Myocyte (in vitro differentiated cells): ENCODE measurements at regions not wholly inside any gene's neighbourhood (a gene's known extent, or its start where the extent isn't known, plus 50 kb on each side); places are given as distances from the start of the nearest gene placed in this dataset.
A peak's percentile ranks its signal among the peaks of the same experiment; 100 is the strongest.
"Not testable (repeated sequence)": the region's sequence is repeated elsewhere in the genome, so short reads cannot be mapped to it uniquely, and the experiment has no call there.

Source experiments
- DNase-seq: peaks from one replicate; pipeline ENCODE4 v3.0.0-alpha.2; 2012; ENCODE audit warnings: low read depth

DNA sequence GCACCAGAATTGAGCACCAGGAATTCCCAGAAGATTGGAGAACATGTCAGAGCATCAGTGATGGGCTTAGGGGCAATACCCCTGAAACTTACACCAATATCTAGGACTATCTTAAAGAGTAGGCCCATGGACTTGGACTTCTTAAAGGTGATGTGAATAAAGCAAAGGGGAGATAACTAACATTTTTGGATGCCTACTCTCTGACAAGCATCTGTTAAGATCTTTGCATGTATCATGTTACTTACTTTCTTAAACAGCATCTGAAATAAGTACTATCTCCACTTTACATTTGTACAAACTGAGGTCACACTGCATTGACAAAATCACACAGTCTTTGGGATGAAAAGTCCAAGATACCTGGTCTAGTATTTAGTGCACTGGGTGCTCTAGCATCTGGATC, 258.6 kb upstream of the ARSJ start:
- DNase-seq: no peak

DNA sequence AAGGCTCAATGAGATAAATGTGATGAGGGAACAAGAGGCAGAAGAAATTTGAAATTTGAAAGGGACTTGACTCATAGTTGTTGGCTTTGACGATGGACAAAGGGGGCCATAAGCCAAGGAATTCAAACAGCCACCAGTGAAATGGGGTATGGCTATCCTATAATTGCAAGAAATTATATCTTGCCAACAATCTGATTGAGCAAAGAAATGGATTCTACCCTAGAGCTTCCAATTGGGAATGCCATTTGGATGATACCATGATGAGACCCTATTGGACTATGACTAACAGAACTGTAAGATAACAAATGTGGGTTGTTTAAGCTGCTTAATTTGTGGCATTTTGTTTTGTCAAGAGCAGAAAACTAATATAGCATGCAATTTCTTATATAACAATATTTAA, 270.1 kb upstream of the ARSJ start:
- DNase-seq: no peak

DNA sequence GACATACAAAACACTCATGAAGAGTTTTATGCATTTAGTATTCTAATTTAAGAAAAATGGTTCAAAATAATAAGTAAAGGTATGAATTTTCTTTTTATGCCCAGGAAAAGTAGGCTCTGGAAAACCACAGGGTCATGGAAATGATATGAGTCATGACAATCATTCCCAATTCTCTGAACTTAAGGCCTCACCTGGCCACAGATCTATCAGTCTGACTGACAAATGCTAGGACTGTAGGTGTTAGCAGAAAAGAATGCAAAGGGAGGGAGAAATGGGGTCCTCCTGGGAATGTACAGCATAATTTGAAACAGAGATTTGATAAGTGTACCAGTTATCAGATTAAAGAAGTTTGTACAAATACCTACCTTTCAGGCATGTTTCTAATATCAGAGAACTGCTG, 270.5 kb upstream of the ARSJ start:
- no peak for DNase-seq

DNA sequence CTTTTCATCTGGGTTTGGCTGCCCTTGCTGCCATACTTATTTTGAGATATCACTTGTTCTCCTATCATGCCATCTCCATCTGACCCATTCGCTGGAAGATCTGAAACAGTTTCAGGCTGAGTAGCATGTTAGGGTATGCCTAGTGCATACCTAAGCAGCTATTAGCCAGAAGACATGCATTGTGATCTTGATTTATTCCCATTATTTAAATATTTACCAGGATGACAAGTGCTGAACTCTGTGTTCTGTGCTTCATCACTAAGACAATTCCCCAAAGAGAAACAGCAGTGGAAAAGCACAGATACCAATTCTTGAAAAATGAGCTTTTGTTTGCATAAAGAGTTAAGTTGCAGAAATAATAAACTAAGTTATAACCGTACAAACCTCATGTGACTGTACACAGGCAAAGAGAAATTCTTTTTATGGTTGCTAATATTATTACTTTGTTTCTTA, 271.0 kb upstream of the ARSJ start:
- DNase-seq: no peak

DNA sequence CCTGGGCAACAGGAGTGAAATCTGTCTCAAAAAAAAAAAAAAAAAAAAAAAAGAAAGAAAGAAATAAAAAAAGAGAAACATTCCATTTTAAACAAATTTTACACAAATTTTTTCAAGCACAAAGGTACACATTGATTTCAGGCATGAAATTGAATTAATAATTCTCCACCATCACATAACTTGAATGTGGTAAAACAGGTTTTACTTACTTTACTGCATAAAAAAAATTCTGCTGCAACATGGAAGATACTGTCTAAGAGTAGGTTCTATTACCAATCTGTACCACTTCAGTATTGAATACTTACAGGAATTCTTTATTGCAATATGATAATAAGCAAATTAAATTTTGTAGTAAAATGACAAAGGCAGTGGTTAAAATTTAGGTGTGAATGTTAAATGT, 271.6 kb upstream of the ARSJ start:
- no peak for DNase-seq

DNA sequence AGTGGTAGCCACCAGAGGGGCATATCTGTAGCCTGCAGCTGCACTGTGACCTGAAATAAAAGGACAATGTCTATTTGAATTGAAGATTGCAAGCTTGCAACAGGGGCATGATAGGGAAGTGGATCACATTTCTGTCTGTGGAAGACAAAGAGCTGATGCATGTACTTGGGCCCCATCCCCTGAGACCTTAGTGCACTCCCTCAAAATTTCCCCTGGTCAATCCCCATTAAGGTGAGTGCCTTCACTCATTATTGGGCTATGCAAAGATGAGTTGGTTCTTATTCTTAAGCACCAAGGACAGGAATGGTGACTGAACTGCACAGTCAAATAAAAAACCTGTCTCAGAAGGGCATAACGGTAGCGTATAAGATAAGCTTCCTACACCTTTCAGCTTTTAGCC, 273.1 kb upstream of the ARSJ start:
- DNase-seq: no peak

DNA sequence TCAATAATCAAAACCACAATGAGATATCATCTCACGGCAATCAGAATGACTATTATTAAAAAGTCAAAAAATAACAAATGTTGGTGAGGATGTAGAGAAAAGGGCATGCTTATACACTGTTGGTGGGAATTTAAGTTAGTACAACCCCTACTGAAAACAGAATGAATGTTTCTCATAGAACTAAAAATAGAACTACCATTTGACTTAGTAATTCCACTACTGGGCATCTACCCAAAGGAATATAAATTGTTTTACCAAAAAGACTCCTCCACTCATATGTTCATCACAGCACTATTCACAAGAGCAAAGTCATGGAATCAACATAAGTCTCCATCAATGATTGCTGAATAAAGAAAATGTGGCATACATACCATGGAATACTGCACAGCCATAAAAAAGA, 278.1 kb upstream of the ARSJ start:
- DNase-seq: no peak

DNA sequence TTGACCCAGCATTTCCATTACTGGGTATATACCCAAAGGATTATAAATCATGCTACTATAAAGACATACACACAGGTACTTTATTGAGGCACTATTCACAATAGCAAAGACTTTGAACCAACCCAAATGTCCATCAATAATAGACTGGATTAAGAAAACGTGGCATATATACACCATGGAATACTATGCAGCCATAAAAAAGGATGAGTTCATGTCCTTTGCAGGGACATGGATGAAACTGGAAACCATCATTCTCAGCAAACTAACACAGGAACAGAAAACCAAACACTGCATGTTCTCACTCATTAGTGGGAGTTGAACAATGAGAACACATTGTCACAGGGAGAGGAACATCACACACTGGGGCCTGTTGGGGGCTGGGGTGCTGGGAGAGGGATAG, 283.0 kb upstream of the ARSJ start:
- DNase-seq: not testable (repeated sequence)

DNA sequence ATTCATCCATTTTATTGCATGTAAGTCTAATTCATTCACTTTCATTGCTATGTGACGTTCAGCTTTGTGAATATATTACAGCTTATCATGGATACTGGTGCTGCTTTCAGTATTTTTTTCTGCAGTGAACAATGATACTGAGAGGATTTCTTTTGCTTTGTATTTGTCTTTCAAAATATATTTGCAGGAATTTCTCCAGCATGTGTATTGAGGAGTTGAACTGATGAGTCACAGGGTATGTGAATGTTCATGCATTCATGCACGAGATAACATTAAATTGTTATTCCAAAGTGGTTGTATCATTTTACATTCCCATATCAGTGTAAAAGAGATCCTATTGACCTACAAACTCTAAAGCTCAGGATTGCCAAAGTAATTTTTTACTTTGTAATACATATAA, 283.8 kb upstream of the ARSJ start:
- peak; percentile 28 for DNase-seq

DNA sequence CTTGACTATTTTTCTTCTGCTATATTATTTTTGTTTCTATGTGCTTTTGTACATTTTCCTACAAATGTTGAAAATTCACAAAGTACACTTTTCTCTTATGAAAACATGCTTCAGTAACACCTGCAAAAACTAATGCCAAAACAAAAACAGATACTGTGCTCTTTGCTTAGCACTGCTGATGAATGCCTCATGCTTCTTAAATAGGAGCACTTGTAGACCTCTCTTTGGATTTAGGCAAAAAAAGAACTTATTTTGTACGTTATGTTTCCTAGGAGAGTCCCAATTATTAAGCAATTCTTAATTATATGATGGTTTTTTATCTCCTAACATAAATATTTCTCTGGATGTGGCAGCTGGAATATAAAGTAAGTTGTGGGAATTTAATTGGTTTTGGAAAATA, 285.0 kb upstream of the ARSJ start:
- no peak for DNase-seq

DNA sequence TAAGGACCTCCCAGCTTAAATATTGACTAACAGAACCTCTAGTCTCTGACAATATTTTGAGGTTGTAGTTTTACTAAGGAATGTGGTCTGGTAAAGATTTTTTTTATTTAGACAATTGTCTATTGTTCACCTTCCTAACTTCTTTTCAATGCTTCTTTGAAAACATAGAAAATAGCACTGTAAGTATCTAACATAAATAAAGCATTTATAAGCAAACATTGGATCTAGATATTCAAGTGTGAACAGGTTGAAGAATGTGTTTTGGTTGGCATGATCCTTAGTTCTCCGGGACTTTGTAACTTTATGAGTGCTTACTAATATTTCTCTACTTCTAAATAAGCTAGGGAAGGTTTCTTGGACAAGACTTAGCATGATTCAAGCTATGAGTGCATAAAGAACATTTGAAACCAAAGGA, 285.4 kb upstream of the ARSJ start:
- DNase-seq: no peak

DNA sequence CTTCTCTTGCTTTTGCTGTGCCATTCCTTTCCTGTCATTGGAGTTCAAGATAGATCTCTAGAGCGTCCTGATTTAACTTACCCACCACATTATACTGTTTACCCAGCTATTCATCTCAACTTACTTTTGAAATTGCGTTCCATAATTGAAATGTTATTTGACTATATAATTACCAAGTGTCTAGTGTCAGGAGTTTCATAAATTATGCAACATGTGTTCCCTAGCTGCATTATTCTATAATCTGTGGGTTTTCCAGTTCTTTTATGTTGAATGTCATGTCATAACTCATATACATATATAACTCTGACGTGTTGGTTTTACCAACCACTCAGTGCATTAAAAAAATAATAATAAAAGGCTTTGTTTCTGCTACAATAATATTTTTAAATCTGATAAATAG, 285.9 kb upstream of the ARSJ start:
- no peak for DNase-seq

DNA sequence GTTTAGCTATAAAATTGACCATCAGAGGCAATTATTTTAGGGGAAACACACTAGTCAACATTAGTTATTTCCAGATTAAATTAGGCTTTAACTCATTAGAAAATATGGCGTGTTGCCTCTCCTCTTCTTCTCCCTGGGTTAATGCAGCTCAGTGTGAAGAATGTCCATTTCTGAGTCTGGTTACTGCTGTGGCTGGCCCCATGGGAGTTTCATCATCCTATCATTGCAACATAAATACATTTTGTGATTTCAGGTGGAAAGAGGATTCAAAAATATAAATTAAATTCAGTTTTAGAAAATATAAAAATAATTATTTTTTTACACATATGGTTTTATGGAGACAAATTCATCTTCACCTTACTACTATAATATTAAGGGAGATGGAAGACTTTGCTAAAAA, 288.5 kb upstream of the ARSJ start:
- no peak for DNase-seq

DNA sequence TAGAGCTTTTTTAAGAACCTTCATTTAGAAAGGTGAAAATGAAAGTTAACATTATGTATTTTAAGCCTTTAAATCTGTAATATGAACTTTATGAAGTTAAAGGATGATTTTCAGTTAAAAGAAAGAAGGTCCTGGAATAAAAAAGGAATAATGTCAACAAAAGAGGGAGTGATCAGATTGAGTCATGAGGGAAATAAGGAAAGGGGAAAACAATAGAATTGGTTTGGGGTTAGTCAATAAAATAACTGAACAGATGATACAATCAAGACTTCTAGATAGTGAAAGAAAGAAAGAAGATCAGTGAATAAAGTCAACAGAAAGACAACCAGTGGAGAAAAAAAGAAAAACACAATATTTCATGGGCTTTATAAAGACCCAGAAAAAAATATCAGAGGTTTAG, 291.6 kb upstream of the ARSJ start:
- DNase-seq: no peak

DNA sequence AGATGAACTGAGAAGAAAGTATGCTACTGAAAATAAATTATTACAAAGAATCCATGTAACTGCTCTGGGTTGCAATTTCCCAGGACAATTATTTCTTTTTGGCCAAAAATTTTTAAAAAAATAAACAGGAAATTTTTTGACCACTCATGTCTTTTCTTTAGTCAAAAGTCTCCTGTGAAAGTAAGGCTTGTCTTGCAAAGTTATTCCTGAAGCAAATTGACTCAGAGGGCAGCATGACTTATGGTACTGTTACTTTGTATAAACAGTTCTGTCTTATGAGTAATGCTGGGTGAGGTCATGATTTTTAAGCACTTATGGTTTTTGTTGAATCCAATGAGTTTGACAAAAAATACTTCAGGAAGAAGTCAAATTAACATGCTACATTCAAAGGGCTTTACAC, 292.8 kb upstream of the ARSJ start:
- peak; percentile 72 for DNase-seq

DNA sequence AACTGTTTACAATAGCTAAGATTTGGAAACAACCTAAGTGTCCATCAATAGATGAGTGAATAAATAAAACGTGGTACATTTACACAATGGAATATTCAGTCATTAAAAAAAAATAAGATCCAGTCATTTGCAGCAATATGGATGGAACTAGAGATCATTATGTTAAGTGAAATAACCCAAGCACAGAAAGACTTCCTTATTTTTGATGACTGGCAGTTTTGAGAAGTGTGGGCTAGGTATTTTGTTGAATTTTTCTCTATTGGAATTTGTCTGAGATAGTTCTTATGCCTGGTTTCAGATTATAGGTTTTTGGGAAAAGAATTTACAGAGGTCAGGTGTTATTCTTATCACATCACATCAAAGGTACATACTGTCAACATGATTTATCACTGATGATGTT, 293.8 kb upstream of the ARSJ start:
- no peak for DNase-seq

DNA sequence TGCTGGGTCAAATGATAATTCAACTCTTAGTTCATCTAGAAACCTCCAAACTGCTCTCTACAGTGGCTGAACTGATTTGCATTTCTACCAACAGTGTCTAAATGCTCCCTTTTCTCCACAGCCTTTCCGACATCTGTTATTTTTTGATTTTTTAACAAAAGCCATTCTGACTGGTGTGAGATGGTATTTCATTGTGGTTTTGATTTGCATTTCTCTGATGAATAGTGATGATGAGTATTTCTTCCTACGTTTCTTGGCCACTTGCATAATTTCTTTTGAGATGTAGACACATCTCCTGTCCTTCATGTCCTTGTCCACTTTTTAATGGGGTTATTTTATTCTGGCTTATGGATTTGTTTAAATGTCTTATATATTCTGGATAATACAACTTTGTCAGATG, 298.2 kb upstream of the ARSJ start:
- DNase-seq: peak; percentile 49

DNA sequence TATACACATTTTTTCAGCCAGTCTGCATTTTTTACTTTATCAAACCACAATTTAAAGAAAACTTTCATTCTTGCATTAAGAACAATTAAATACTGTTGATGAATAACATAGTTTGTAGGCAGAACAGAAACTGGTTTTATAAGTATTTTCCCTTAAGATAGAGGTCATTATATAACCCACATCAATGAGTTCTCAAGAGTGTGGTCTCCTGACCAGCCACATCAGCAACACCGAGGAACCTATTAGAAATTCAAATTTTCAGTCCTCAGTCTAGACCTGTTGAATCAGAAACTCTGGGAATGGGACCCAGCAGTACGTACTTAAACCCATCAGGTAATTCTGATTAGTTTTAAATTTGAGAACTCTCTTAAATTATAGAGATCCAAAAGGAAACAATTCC, 299.6 kb upstream of the ARSJ start:
- no peak for DNase-seq

DNA sequence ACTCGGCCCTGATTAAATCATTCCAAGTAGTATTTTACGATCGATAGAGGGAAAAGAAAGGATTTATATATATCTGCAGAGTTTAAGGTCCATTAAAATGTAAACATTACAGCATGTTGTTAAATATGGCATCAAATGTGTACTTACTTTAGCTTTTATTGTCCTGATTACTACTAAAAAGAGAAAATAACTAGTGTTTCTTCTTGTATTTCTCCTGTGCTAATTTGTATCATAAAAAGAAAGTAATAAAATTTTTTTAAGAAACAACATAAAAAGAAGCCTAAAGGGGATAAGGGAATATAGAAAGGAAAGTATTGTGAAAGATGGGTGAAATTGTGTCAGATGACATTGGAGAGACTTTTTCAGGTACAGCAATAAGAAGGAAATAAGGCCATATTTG, 300.3 kb upstream of the ARSJ start:
- DNase-seq: no peak

DNA sequence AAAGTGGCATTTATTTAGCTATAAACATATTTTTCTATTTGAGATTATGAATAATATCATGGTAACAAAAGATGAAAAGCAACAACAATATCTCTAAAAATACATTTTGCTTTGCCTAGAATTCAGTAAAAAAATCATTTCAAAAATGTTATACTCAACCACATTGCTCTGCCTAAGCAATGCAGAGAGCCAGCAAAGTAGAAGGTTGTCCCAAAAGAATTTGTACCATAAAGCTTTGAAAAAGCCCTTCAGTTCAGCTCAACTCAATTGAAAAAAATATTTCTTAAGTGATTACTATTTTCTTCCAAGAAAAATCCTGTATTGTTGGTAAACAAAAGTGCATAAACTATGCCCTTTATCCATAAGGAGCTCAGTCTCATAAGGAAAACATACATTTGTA, 301.2 kb upstream of the ARSJ start:
- no peak for DNase-seq

DNA sequence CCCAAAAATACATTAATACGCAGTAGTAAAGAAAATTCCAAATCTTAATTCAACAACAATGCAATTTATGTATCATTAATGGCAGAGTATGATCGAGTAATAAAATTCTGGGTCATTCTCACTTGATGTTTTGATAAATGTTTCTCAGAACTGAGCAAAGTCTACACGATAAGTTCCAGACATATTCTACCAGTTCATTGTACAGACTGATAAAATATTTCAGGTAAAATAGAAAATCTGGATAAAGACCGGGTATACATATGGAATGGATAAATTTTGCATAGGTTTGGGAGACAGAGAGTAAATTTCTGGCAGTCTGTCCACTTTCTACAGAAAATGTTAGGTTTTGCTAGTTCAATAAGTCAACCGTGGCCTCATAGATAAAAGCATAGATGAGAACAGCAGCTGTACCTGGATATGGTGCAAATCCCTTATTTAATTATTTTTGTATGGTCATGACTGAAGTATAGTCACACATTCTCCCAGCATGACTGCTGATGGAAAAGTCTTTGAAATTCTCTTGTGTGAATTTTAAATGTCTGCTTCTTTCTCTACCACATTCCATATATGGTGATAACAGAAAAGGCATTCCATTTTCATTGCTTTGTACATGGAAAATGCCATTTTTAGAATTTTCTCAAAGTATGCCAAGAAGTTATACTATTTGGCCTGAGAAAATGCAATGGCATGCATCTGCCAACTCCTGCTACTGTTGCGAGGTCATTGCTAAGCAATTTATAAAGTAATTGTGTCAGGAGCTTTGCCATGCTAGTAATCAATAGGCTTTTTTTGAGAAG, 301.9 kb upstream of the ARSJ start:
- DNase-seq: peak; percentile 55

DNA sequence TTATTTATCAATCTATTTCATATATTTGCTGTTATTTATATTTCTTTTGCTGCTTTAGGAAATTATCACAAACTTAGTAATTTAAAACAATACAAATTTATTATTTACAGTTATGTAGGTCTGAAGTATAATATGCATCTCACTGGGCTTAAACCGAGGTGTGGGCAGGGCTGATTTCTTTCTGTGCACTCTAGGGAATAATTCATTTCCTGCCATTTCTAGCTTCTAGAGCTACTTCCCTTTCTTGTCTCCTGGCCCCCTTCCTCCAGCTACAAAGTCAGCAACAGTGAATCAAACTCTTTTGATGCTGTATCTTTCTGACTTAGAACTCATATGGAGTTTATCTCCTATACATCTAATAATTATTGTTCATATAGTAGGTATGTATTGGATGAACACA, 303.5 kb upstream of the ARSJ start:
- DNase-seq: no peak

DNA sequence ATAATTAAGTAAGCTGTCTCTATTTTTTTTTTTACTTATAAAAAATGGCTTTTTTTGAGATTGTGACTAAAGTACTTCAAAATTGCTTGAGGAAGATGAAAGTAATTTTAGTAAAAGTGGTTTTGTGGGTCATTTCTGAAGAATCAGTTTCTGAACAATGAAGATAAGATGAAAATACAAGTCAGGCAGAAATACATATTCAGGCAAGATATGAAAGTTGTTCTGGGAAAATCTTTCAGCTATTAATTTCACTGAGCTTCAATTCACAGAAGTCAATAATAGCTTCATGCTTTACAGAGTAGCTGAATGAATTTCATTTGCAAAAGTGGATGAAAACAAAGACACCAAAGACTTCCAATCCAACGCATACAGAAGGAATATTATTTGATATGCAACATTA, 305.2 kb upstream of the ARSJ start:
- no peak for DNase-seq
